Spleen (tissue), 7 donors: ENCODE measurements at regions not wholly inside any gene's neighbourhood (a gene's known extent, or its start where the extent isn't known, plus 50 kb on each side); places are given as distances from the start of the nearest gene placed in this dataset.

Experiments
- POLR2A ChIP-seq, 3 donors: fragments of 450-650 bp; IDR thresholded peaks; one replicate each; pipeline ENCODE4 v1.5.1; 2017; ENCODE audit warnings: antibody characterized with exemption in 3 of 3, mild to moderate bottlenecking in 1 of 3
- TF ChIP-seq, protein P1 (sequence below), 11 experiments: fragments of 200-600 bp in 7 of 11; fragments of 450-650 bp in 4 of 11; sonication (generic) in 4 of 11; IDR thresholded peaks in 8 of 11; conservative IDR thresholded peaks in 3 of 11; 1 replicate in 7 of 11; 2 replicates in 4 of 11; pipeline versions ENCODE4 v1.4.0 to v1.8.0; 2016 to 2021; ENCODE audit warnings: antibody characterized with exemption in 11 of 11, inconsistent platforms in 4 of 11, mild to moderate bottlenecking in 1 of 11
- donor health status: DM: no; HTN: no; CAD: no; lungs with moderate emphysema.
- donor health status: DM: no; HTN: no; CAD: no.
- donor health status: DM: no; HTN: no; CAD: no.

DNA sequence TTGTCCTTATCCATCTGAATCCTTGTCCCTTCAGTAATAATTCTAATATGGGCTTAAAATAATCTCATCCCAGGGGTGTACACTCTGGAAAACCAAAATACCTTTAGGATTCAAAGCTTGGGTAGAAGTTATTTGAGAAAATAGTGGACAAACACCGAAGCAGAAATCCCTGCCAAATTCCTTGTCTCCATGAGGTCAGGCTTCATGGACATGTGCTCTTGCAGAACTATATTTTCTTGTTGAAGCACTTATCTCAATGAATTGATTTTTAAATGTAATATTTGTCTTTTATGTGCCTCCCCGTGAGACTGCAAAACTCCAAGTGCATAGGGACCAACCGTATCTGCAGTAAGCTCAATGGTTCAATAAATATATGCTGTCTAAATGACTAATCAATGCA lies 1153.3 kb upstream of the AUTS2 start:
- TF ChIP-seq, protein P1, sequence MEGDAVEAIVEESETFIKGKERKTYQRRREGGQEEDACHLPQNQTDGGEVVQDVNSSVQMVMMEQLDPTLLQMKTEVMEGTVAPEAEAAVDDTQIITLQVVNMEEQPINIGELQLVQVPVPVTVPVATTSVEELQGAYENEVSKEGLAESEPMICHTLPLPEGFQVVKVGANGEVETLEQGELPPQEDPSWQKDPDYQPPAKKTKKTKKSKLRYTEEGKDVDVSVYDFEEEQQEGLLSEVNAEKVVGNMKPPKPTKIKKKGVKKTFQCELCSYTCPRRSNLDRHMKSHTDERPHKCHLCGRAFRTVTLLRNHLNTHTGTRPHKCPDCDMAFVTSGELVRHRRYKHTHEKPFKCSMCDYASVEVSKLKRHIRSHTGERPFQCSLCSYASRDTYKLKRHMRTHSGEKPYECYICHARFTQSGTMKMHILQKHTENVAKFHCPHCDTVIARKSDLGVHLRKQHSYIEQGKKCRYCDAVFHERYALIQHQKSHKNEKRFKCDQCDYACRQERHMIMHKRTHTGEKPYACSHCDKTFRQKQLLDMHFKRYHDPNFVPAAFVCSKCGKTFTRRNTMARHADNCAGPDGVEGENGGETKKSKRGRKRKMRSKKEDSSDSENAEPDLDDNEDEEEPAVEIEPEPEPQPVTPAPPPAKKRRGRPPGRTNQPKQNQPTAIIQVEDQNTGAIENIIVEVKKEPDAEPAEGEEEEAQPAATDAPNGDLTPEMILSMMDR (IDR thresholded peaks at IDR 0.05 in 8 of 11, conservative IDR thresholded peaks at IDR 0.05 in 3 of 11) = no peak
- TF ChIP-seq POLR2A (IDR thresholded peaks at IDR 0.05) = no peak
